GM12878 (cell line): ENCODE measurements at regions not wholly inside any gene's neighbourhood (a gene's known extent, or its start where the extent isn't known, plus 50 kb on each side); places are given as distances from the start of the nearest gene placed in this dataset.

ENCODE experiments used
- CBFB ChIP-seq: IDR thresholded peaks from 2 replicates; pipeline ENCODE4 v1.6.1; 2016; ENCODE audit warnings: antibody characterized with exemption, low read depth
- CREM ChIP-seq: IDR thresholded peaks from 2 replicates; pipeline ENCODE4 v1.6.1; 2014; ENCODE audit warnings: antibody characterized with exemption, low read depth
- KDM1A ChIP-seq: fragments of 200-600 bp; sonication (generic); IDR thresholded peaks from 2 replicates; pipeline ENCODE4 v1.6.1; 2016; ENCODE audit warnings: borderline replicate concordance
- POLR2A ChIP-seq: IDR thresholded peaks from 2 replicates; pipeline ENCODE4 v1.6.1; 2011; ENCODE audit warnings: low read depth, mild to moderate bottlenecking, low read length
- POLR2AphosphoS5 ChIP-seq: IDR thresholded peaks from 2 replicates; pipeline ENCODE4 v1.6.1; 2011; ENCODE audit warnings: mild to moderate bottlenecking, low read length, inconsistent platforms
- POU2F2 ChIP-seq: IDR thresholded peaks from 3 replicates; pipeline ENCODE4 v1.6.1; 2011; ENCODE audit warnings: low read depth, mild to moderate bottlenecking, low read length, borderline replicate concordance
- ZSCAN29 ChIP-seq: fragments of 450-650 bp; IDR thresholded peaks from 2 replicates; pipeline ENCODE4 v1.6.1; 2017; ENCODE audit warnings: mild to moderate bottlenecking, moderate library complexity
- TF ChIP-seq, protein P1 (sequence below), 3 experiments: IDR thresholded peaks in 2 of 3; conservative IDR thresholded peaks in 1 of 3; 2 replicates each; pipeline ENCODE4 v1.5.1; 2011; ENCODE audit warnings: low read depth in 3 of 3, low read length in 3 of 3, mild to moderate bottlenecking in 3 of 3, control low read depth in 2 of 3, moderate library complexity in 2 of 3, inconsistent platforms in 1 of 3, mixed read lengths in 1 of 3; ENCODE audit not compliant: control insufficient read depth in 2 of 3, insufficient read depth in 1 of 3; ENCODE audit errors: extremely low read depth in 1 of 3

DNA sequence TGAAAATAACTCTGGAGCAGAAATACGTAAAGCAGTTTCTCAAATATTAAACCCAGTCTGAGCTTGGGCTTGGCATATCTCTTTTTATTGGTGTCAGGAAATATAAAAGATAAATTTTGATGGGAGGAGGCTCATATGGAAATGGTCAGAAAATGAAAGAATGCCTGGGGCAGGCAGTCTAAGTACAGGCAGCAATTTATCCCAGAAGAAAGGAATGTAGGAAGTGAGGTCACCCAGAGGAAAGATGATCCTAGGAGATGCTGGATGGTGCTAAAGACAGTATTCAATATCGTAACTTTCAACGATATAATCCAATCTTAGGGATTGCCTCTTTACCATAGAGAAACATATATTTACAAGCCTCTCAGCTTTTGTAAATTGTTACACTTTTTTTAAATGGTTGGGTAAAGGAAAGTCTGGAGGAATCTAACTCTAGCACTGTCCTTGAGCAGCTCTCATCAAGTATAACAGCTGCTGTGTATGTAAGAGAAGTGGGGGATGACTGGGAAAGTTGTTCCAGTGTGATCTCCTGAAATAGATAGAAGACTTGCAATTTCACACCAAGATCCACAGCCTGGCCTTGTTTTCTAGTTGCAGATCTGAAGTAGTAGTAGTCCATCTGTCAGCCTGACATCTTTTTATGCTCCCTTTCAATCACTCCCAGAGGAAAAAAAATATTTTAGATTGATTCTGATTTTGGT is 256.9 kb upstream of the SASH1 start:
- no peak for TF ChIP-seq KDM1A
- no peak for TF ChIP-seq POU2F2
- TF ChIP-seq, protein P1, sequence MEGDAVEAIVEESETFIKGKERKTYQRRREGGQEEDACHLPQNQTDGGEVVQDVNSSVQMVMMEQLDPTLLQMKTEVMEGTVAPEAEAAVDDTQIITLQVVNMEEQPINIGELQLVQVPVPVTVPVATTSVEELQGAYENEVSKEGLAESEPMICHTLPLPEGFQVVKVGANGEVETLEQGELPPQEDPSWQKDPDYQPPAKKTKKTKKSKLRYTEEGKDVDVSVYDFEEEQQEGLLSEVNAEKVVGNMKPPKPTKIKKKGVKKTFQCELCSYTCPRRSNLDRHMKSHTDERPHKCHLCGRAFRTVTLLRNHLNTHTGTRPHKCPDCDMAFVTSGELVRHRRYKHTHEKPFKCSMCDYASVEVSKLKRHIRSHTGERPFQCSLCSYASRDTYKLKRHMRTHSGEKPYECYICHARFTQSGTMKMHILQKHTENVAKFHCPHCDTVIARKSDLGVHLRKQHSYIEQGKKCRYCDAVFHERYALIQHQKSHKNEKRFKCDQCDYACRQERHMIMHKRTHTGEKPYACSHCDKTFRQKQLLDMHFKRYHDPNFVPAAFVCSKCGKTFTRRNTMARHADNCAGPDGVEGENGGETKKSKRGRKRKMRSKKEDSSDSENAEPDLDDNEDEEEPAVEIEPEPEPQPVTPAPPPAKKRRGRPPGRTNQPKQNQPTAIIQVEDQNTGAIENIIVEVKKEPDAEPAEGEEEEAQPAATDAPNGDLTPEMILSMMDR (IDR thresholded peaks at IDR 0.05 in 2 of 3, conservative IDR thresholded peaks at IDR 0.05 in 1 of 3; ENCODE audit: control insufficient read depth in 2 of 3, extremely low read depth in 1 of 3, insufficient read depth in 1 of 3, low read depth in 3 of 3, low read length in 3 of 3): no peak
- no peak for TF ChIP-seq POLR2A
- no peak for TF ChIP-seq CBFB
- no peak for TF ChIP-seq POLR2AphosphoS5
- no peak for TF ChIP-seq ZSCAN29
- TF ChIP-seq CREM: no peak
